ENCODE measurements at regions not wholly inside any gene's neighbourhood (a gene's known extent, or its start where the extent isn't known, plus 50 kb on each side); places are given as distances from the start of the nearest gene placed in this dataset.
"Not testable (repeated sequence)": the region's sequence is repeated elsewhere in the genome, so short reads cannot be mapped to it uniquely, and the experiment has no call there.

GRCh38 chr12:107826276-107826675, 51.8 kb downstream of the ASCL4 start:
- DNase-seq (ENCODE audit: low read depth) = no peak

GRCh38 chr12:107829271-107829670, 54.8 kb downstream of the ASCL4 start:
- no peak for DNase-seq (ENCODE audit: low read depth)

- no peak for DNase-seq (ENCODE audit: low read depth)
Observed at GRCh38 chr12:107832441-107832840, 57.9 kb downstream of the ASCL4 start.

GRCh38 chr12:107840186-107840585, 65.7 kb downstream of the ASCL4 start:
- DNase-seq (ENCODE audit: low read depth) = no peak

GRCh38 chr12:107843351-107844311, 69.1 kb downstream of the ASCL4 start:
- no peak for DNase-seq (ENCODE audit: low read depth)

- no peak for DNase-seq (ENCODE audit: low read depth)
Observed at GRCh38 chr12:107844312-107844921, 69.9 kb downstream of the ASCL4 start.

- DNase-seq (ENCODE audit: low read depth) = no peak
Observed at GRCh38 chr12:107845226-107845979, 70.9 kb downstream of the ASCL4 start.

- DNase-seq (ENCODE audit: low read depth) = no peak
Observed at GRCh38 chr12:107845980-107846659, 71.6 kb downstream of the ASCL4 start.

- DNase-seq (ENCODE audit: low read depth) = no peak
Observed at GRCh38 chr12:107847430-107847829, 72.9 kb downstream of the ASCL4 start.

- no peak for DNase-seq (ENCODE audit: low read depth)
Observed at GRCh38 chr12:107847830-107848229, 73.3 kb downstream of the ASCL4 start.

GRCh38 chr12:107853479-107853878, 79.0 kb downstream of the ASCL4 start:
- DNase-seq (ENCODE audit: low read depth) = no peak

GRCh38 chr12:107855471-107855870, 81.0 kb downstream of the ASCL4 start:
- no peak for DNase-seq (ENCODE audit: low read depth)

- no peak for DNase-seq (ENCODE audit: low read depth)
Observed at GRCh38 chr12:107856096-107856495, 81.6 kb downstream of the ASCL4 start.

- no peak for DNase-seq (ENCODE audit: low read depth)
Observed at GRCh38 chr12:107857191-107857590, 82.7 kb downstream of the ASCL4 start.

- DNase-seq (ENCODE audit: low read depth) = no peak
Observed at GRCh38 chr12:107859367-107859766, 84.9 kb downstream of the ASCL4 start.

GRCh38 chr12:107864235-107864634, 89.7 kb downstream of the ASCL4 start:
- DNase-seq (ENCODE audit: low read depth) = no peak

GRCh38 chr12:107864727-107865126, 90.2 kb downstream of the ASCL4 start:
- not testable (repeated sequence) for DNase-seq (ENCODE audit: low read depth)

GRCh38 chr12:107873223-107873622, 98.7 kb downstream of the ASCL4 start:
- DNase-seq (ENCODE audit: low read depth) = no peak

- no peak for DNase-seq (ENCODE audit: low read depth)
Observed at GRCh38 chr12:107875786-107876185, 101.3 kb downstream of the ASCL4 start.

GRCh38 chr12:107884769-107885694, 110.5 kb downstream of the ASCL4 start:
- peak; percentile 10 for DNase-seq (ENCODE audit: low read depth)

- no peak for DNase-seq (ENCODE audit: low read depth)
Observed at GRCh38 chr12:107888789-107889188, 114.3 kb downstream of the ASCL4 start.

Measured in activated T-cell treated with anti-CD3 and anti-CD28 coated beads for 24 hours (primary cell).